Suppressor macrophage treated with lipopolysaccharide for 1 hour (primary cell): ENCODE measurements at regions not wholly inside any gene's neighbourhood (a gene's known extent, or its start where the extent isn't known, plus 50 kb on each side); places are given as distances from the start of the nearest gene placed in this dataset.

Source experiments
- DNase-seq, 3 donors: peaks; one replicate each; pipeline ENCODE4 v3.0.0-alpha.2; 2020 to 2022

DNA sequence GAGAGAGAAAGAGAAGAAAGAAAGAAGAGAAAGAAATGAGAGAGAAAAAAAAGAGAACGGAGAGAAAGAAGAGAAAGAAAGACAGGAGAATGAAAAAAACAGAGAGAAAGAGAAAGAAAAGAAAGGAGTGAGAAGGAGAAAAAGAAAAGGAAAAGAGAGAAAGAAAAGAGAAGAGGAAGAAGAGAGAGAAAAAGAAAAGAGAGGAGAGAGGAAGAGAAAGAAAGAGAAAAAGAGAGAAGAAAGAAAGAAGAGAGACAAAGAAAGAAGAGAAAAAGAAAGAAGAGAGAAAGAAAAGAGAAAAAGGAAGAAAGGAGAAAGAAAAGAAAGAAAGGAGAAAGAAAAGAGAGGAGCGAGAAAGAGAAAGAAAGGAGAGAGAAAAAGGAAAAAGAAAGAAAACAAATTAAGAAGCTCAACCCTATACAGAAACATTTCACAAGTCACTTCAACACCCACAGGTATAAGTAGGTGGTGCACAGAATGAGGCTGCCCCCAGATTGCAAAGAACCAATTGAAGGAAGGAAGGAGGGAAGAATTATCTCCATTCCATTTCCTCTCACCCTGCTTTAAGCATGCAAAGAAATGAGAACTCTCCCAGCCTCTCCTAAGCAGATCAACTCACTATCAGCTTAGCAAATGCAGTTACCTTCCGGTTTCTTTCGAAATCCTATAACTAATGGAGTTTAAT lies 98.8 kb upstream of the CACNA1A start:
- DNase-seq, result no peak

DNA sequence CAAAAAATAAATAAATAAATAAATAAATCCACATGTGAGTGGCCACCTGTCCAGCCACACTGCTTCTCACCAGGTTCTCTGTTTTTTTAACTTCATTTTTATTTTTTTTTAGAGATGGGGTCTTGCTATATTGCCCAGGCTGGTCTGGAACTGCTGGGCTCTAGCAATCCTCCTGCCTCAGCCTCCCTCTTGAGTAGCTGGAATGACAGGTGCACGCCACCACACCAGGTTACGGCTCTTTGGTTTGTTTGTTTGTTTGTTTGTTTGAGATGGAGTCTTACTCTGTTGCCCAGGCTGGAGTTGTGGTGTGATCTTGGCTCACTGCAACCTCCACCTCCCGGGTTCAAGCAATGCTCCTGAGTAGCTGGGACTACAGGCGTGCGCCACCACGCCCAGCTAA lies 94.5 kb upstream of the CACNA1A start:
- DNase-seq, result no peak

DNA sequence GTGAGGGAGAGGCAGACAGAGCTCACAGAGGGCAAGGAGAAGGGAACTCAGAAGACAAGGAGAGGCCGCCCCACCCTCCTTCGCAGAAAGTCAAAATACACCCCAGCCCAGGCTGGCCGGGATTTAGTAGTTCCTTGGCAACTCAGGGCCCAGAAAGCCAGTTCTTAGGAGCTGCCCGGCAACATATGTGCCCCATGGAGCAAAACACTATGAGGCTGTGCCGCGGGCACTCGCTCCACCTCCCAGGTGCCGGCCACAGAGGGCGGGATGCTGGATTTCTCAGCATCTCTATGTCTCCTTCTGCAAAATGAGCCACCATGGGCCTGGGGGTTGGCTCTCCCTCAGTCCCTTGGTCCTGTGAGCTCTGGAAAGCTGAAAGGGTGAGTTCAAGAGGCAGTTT lies 93.8 kb upstream of the CACNA1A start:
- no peak for DNase-seq

DNA sequence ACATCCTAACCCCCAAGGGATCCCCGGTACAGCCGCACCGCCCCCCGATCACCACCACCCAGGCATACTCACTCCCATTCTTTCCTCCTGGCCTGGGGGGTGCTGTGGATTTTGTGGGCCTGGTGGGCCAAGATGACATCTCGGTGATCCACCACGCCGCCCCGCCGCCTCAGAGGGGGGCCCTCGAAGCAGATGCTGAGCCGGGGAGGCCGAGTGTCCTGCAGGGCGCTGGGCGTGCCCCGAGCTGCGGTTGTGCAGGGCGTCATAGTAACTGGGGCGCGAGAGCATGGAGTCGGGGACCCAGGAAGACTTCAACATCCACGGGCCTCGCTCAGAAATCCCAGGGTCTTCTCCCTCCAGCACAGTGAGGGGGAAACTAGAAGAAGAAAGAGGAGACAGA lies 93.4 kb upstream of the CACNA1A start:
- no peak for DNase-seq

DNA sequence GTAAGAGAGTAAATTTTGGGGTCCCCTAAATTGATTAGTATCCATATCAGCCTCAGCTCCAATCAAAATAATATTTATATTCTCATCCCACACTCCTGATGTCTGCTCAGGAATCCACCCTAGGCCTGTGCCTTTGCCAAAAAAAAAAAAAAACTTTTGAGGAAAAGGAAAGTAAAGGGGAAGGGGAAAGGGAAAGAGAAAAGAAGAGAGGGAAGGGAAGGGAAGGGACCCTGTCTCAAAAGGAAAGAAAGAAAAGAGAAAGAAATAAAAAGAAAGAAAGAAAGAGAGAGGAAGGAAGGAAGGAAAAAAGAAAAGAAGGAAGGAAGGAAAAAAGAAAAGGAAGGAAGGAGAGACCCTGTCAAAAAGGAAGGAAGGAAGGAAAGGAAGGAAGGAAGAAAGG lies 91.8 kb upstream of the CACNA1A start:
- DNase-seq, result no peak

DNA sequence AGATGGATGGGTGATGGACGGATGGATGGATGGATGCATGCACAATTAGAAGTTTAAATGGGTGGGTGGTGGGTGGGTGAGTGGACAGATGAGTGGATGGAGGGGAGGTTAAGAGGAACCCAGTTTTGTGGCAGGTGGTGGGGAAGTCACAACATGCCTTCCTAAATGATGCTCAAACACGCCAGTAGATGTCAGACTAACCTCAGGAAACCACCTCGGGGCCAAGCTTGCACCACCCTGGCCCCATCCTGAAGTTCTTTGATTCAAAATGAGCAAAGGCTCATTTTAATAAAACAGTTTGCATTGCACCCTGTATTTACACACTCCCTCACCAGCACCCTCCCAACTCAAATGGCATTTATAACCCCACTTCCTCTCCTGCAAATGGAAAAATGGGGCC lies 91.4 kb upstream of the CACNA1A start:
- DNase-seq, result peak; percentile 73 to 79 (median 73)

DNA sequence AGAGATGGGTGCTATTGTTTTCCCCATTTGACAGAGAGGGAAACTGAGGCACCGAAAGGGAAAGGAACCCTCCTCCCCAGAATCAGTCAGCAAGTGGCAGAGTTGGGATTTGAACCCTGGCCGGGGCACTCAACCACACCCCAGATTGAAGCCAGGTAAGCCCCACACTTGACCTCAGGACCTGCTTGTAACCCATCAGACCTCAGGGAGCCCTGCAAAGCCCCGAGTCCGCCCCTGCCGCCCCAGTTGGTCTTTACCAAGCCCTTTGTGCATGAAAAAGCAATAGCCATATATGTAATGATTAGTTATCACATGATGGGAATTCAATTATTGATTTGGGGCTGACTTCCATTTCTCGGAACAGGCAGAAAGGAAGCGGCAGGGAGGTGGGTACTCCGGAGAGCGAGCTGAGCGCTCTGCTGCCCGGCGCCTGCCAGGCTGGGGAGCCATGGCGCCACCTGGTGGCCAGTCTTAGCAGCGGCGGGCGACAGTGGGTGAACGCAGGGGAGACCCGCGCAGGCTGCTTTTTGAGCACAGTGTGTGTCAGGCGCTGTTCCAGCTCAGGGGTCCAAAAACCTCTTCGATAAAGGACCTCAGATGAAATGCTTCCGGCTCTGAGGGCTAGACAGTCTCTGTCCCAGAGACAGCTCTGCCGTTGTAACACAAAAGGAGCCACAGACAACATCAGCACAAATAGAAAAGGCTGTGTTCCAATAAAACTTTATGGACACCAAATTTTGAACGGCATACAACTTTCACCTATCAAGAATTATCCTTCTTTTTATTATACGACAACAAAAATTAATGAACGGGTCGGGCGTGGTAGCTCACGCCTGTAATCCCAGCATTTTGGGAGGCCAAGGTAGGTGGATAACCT lies 82.9 kb upstream of the CACNA1A start:
- peak; percentile 75 to 83 (median 83) for DNase-seq

DNA sequence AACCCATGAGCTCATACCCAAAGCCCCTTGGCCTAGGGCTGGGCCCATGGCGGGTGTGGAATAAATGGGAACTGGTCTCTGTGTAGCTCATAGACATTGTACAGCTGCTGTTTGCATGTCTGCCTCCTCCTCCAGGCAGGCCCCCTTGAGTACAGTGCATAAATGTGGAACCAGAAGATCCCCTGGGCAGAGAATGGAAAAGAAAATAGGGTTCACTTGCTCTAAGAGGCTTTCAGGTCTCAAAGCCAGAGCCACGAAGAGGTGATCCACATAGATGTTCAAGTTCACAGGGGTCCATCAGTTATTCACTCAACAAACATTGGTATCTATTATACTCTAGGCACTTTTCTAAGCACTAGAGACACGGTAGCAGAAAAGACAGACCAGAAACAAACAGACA lies 79.2 kb upstream of the CACNA1A start:
- DNase-seq, result no peak

DNA sequence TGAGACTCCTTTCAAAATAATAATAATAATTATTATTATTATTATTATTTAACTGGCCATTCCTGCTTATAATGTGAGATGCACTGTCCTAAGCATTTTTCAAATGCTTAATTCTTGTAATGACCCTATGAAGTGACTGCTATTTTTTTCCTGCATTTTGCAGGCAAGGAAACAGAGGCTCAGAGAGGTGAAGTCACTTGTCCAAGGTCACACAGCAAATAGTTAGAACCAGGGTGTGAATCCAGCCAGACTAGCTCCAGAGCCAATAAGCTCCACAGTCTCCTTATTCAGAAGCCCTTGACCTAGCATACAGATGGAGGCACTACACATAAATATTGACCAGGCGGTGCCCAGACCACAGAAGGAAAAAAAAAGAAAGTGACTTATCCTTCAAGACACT lies 77.5 kb upstream of the CACNA1A start:
- no peak for DNase-seq

DNA sequence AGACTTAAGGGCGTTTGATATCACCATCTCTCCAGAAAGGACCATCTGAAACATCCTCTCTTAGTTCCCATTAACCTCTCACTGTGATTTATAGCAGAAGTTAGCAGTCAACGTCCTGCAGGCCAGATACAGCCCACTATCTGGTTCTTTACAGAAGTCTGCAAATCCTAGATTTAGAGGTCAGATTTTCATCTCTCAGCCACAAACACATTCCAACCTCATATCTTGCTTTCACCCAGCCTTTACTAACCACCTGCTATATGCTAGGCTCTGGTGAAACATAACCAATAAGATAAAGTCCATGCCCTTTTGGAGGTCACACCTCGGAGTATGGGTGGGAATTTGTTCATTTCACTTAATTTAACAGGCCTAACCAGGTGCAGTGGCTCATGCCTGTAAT lies 76.8 kb upstream of the CACNA1A start:
- DNase-seq, result no peak

DNA sequence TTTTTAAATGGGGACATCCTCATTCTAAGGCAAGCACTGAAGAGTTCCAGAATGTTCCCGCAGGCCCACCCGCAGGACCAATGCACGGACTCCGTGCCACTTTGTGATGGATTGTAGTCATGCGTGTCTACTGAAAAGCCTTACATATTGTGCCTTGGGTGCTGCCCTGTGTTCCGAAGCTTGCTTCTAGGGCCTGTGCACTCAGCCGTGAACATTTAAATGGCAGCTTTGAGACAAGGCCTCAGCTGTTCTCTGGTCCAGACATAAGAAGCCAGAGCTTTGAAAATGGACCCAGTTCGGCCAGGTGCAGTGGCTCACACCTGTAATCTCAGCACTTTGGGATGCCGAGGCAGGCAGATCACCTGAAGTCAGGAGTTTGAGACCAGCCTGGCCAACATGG lies 75.3 kb upstream of the CACNA1A start:
- DNase-seq, result no peak

DNA sequence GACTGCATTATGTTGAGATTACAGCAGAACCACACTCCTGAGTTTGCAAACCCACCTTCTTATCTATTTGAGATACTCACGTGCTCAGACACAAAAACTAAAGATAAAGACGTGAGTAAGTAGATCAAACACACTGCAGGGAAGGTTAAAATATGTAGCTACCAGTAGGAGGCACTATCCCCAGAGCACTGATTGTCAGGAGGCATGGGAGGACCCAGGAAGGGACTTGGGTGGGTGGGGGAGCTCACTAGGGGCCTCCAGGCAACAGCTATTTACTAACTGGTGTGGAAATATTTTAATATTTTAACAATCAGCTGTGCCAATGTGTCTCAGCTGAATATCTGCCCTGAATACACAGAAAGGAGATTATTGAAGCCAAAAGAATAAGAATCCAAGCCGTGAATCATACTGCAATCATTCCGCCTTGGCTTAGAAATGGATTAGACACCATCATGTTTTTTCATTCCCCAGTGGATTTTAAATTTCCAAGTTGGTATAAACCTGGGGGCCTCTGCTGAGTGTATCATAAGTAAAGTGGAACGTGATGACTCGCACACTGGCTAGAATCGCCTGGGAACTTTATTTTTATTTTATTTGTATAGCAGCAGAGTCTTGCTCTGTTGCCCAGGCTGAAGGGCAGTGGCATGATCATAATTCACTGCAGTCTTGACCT lies 73.2 kb upstream of the CACNA1A start:
- DNase-seq, result no peak

DNA sequence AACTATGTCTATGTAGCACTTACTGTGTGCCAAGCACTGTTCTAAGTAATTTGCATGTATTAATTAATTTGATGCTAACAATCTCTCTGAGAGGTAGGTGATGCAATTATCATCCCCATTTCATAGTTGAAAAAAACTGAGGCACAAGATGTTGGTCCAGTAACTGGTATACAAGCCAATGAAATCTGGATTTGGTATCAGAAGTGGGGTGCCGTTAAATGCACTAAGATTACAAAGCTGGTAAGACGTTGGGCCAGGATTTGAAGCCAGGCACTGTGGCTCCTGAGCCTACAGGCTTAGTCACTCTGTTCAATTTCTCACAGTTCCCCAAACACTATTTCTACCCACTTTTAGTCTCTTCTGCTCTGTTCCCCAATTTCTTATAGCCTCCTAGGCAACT lies 70.4 kb upstream of the CACNA1A start:
- DNase-seq, result no peak

DNA sequence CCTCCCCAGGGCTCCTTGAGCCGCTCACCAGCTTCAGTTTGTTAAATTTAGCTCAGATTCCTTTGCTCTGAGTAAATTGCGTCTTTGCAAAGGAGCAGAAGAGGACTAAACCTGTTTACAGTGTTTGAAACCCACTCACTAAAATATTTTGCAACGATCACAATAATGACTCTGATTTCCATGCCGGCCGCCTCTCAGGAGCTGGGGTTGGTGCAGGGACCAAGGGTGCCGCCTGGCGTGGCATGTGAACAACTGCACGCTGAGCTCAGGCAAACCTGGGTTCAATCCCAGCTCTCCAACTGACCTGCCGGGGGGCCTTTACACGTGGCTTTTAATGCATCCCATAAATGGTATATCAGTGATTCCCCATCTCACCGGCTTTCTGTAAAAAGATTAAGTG lies 68.7 kb upstream of the CACNA1A start:
- no peak for DNase-seq

DNA sequence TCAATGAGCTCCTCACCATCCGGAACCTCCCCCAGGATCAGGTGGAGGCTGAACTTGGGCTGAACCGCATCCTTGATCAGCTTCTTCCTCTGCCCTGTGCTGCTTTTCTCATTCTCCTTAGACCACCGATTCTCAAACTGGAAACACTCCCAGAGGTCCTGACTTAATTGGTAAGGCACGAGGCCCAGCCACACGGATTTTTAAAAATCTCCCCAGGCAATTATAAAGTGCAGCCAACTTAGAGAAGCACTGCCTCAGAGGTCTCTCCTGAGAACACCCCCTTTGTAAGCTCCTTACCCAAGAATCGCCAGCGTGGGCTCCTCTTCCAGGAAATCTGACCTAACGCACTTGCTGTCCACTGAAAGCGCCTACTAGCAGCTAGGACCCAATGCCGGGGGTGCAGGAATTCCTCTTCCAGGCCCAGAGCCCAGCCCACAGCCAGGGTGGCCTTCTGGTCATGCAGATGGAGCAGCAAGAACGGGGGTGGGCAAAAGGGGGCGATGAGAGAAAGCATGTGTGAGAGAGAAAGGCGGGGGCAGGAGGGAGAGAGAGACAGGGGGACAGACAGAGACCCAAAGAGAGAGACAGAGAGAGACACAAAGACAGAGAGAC lies 66.9 kb upstream of the CACNA1A start:
- no peak for DNase-seq

DNA sequence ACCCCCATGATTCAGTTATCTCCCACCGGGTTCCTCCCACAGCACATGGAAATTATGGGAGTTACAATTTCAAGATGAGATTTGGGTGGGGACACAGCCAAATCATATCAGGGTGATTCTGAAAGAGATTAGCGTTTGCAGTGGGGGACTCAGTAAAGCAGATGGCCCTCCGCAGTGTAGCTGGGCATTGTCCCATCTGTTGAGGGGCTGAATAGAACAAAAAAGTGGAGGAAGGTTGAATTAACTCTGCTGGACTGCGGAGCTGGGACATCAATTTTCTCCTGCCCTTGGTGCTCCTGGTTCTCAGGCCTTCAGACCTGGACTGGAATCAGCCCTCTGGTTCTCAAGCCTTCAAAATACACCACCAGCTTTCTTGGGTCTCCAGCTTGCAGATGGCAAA lies 55.2 kb upstream of the CACNA1A start:
- DNase-seq, result peak in 1 of 3 donors; percentile 41

DNA sequence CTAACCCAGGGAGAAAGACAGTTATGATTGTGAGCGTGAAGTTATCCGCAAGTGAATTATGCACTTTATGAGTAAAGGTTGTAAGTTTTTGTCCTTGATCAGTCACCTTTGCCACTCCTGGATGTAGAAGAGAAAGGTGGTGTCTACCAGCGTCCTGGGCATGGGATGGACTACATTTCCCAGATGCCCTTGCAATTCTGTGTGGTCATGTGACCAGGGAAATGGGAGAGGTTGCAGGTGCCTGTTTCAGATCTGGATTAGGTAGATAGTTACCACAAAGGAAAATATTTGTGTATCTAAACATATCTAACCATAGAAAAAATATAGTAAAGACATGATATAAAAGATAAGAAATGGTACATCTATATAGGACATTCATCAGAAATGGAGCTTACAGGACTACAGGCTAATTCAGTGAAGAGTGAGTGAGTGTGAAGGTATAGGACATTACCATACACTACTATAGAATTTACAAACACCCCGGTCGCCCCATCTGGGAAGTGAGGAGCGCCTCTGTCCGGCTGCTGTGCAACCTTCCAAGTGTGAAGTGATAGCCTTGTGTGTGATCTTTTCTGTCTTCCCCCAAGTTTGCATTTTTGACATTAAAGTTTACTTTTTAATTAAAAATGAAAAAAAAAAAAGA lies 51.6 kb upstream of the CACNA1A start:
- DNase-seq, result no peak

DNA sequence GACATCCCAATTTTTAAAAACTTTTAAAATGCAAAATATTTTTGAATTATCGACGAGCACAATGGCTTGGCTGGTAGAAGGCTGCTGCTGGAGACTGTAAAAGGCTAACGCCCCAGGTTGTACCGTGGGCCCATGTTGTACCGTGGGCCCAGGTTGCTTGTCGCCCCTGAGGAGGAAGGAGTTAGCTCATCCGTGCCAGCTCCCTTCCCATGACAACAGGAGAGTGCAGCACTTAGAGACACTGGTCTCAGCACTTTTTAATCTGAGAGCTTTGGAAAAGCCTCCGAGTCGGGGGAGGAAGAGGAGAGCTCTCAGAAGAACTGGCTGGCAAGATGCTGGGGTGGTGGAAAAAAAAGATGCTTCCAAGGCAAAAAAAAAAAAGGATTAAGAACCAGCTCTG lies 50.3 kb upstream of the CACNA1A start:
- DNase-seq, result no peak
